GM18867 (cell line): ENCODE measurements at regions not wholly inside any gene's neighbourhood (a gene's known extent, or its start where the extent isn't known, plus 50 kb on each side); places are given as distances from the start of the nearest gene placed in this dataset.
A peak's percentile ranks its signal among the peaks of the same experiment; 100 is the strongest.

Source experiments
- ATAC-seq: cut with Tn5 transposase; IDR thresholded peaks from one replicate; pipeline ENCODE4 v1.9.1; 2021; ENCODE audit warnings: mild to moderate bottlenecking, moderate library complexity; ENCODE audit not compliant: unreplicated experiment

DNA sequence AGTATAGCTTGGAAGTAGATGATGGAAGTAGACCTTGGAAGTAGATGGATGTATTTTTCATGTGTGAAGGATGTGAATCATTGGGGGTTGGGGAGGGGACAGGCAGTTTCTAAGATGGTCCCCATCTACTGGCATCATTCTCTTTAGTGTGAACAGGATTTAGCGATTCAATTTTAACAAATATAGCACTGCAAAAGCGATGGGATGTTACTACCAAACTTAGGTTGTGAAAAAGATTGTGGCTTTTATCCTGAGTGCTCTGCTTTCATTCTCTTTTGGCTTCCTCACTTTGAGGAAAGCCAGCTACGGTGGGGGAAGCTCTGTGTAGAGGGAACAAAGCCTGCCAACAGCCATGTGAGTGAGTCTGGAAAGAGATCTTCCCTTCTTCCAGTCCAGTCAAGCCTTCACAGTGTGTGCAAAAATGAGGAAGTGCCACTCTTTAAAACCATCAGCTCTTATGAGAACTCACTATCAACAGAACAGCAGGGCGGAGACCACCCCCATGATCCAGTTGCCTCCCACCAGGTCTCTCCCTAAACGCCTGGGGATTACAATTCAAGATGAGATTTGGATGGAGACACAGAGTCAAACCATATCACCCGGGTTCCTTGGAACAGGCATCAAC lies 441.4 kb downstream of the SH3GL2 start:
- ATAC-seq, result no peak

DNA sequence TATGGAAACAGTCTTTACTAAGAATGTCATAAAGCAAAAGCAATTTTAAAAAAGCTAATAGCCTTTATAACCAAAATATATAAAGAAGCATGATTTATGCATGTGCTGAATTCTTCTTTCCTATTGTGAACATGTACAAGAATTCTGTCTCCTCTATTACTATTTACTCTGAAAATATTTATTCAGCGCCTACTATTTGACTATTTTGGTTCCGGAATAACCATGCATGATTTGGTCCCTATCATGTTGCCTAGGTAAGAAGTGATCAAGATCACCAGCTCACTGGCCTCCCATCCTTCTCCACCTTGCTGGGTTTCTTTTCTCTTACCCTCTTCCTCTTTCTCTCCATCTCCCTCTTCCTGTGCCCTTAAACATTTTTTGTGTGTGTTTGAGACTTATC lies 443.8 kb downstream of the SH3GL2 start:
- ATAC-seq, result no peak

DNA sequence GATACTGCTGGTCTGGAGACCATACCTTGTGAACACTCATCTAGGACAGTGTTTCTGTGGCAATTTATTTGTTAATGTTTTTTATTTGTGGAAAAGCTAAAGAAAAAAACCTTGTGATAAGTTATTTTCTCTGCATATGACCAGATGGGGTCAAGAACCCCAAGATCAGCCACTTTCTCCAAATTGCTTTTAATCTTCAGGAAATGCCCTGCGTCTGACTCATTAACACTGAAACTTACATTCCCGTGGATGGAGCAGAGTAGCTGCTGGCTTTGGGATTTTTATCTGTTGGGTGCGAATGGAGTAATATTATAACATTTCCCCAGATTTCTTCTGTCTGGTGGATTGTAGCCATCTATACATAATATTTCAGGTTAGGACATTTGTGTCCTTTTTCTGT lies 444.5 kb downstream of the SH3GL2 start:
- ATAC-seq, result no peak

DNA sequence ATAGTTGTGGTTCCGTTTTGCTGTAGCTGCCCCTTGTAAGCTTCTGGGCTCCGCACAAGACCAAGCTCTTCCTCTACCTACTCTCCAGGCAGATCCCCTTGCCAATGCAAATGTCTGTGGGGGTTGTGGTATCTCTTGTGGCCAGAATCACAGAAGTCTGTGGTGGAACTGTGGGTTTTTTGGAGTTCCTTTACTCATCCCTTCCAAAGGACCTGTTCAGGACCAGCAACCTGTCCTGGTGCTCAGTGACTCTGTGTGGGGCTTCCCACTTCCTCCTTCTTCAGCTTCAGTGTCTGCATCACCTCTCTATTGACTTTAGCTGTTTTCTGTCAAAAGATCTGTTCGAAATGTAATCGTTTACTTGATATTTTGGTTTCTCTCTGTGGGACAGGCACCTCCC lies 441.3 kb upstream of the ADAMTSL1 start:
- no peak for ATAC-seq

DNA sequence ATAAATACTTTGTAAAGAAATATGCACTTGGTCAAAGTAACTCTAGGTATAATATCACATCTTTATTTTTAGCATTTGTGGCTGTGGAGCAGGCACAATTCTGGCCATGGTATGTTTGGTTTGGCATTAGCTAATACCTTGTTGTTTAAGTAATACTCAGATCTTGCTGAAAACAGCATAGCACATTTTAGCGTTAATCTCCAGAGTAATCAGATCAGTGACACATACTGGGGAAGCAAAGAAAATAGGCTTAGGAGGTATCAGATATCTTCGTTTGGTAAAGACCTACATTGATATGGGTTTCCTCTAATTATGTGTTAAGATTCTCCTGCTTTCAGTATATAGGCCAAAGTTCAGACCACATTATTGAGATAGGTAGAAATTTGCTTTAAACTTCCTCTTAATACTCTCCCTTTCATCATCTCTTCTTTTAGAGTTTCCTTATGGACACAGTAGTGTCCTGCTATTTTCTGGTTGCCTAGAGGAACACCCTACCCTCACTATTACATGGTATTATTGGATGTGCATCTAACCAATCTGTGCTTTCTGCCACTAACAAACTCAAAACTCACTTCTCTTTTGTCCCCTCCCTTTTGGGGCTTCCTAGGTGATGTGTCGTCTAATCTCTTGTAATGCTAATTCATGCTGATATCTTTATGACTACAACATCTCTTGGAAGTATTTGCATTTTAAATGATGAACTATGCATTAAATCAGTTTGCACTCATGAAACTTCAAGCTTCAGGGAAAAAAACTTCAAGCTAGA lies 437.3 kb upstream of the ADAMTSL1 start:
- ATAC-seq, result no peak

DNA sequence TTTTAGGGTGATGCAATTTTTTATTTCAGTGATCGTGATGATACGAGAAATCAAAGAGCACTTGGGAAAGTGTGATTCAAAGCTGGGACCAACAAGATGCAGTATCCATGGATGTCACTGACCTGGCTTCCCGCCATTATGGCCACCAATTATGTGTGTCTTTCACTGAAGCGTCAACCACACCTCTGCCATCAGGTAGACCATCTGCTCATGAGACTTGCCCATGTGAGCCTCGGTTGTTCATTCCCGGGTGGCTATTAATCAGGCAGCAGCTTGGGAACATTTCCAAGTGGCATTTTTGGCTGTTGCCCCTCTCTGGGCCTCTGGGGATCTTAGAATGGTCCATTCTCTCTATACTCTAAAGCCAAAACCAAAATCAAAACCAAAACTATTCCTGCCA lies 436.0 kb upstream of the ADAMTSL1 start:
- ATAC-seq, result no peak

DNA sequence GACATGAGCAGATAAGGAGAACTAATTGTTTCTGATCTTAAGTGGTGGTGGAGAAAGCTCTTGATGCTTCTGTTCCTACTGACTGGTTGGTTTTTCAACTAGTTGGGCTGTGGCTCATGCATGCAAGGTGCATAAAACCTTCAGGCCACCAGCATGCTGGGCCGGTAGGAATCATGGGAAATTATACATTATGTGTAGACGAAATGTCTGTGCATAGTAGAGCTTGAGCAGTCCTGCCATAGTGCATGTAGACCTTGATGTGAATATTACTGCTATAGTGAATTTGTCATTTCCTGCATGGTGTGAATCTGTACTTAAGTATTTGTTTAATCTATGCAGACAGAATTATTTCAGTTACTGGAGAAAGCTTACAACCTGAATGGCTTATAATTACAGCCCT lies 433.6 kb upstream of the ADAMTSL1 start:
- no peak for ATAC-seq

DNA sequence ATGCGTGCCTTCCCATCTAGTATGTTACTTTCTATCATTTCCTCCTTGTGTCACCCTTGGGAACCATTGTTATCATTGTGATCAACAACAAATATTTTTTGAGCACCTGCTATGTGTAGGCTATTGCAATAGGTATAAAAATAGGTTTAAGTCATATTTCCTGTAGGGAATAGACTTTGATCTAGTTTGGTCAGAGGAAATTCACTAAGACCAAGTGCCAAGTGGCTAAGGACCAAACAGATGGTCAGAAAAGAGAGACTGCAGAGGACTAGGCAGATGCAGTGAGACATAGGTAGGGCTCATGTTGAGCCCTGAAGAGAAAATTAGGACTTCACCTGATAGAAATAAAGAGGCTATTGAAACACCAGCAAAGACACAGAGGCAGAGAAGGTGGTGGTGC lies 430.0 kb upstream of the ADAMTSL1 start:
- no peak for ATAC-seq

DNA sequence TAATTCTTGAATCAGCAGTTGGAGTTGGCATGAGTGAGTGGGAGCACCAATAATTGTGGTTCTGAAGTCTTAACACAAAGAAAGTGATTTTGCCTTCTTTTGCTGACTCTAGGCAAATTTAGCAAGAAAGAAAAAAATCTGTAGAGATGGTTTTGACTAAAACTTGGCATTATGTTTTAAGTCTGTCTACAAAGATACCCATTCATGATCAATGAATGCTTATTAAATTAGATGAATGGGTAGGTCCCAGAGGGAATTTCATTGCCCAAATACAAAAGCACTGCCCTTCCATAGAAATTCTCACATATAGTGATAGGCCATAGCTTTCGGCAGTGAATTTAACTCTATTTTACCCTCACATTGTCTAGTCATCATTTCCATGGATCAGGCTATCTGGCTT lies 428.6 kb upstream of the ADAMTSL1 start:
- ATAC-seq, result no peak

DNA sequence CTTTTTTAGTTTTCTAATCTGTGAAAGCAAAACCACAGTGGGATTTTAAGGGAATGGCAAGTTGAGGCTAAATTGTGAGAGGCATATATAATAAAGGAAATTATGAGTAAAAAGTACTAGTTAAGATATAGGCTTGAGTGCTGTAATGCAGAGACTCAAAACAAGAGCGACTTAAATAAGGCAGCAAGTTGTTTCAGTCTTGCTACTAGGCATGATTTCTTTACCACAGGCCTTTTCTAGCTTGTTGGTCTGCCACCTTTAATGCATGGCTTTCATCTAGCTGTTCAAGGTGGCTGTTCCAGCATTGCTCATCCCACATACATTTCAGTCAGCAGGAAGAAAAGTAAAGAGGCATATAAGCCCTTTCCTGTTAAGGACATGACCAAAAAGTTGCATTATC lies 427.9 kb upstream of the ADAMTSL1 start:
- ATAC-seq, result no peak

DNA sequence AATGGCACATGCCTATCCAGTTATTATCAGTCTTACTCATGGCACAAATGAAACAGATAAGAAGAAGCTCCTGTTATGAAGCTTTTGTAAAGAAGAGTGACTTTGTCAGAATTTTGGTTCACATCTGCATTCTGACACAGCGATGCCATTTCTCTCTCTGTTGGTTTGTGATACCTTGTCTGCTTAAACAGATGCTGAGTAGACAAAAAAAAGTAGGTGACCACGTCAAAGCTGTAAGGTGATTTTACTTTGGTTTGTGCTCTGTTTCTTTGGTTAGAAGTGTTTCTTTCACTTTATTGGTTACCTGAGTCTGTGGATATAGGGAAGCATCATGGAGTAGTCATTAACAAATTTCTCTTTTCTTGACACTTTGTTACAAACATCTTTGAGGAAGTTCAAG lies 422.3 kb upstream of the ADAMTSL1 start:
- peak; percentile 28 for ATAC-seq

DNA sequence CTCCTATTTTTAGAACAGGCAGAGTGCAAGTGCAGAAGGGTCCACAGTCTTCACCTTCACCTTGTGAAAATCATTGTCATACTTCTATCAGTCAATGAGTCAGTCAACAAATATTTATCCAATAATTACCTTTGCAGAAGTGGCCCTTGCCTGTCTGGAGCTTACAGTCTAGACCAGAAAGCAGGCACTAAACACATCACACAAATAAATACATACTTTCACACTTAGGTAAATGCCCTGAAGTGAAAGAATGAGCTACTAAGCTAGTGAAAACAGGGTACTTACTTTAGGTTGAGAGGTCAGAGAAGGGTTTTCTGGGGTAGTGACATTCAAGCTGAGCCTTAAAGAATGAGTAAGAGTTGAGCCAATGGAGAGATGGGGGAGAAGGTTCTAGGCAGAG lies 421.9 kb upstream of the ADAMTSL1 start:
- peak; percentile 37 for ATAC-seq

DNA sequence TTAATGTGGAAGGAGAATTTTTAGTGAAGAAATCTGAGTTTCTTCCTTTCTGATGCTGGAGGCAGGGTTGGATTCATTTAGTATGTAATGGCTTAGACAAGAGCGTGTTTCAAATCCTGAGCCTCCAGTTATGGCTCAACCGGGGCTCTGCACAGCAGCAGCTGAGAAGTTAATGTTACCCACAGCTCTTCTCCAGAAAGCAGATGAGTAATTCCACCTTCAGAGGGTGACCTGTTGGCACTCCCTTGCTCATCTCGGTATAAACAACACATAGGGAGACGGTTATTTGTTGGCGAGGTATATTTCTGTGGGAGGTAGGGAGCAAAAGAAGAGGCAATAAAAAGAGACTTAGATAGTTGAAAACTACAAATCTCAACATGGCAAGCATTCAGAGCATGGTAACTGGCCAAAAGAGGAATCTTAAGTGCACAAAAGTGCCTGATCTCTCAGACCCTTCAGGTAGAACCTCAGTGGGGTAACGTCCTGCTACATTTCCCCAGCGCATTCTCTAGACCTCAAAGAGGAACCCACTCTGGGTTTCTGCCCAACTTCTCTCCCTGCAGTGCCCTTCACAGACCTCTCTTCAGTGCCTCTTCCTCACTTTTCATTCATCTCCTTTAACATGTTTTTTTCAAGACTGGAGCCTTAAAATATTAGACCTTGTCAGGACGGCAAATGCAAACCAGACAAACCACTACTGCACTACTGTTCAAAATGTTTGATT lies 417.5 kb upstream of the ADAMTSL1 start:
- ATAC-seq, result peak; percentile 4

DNA sequence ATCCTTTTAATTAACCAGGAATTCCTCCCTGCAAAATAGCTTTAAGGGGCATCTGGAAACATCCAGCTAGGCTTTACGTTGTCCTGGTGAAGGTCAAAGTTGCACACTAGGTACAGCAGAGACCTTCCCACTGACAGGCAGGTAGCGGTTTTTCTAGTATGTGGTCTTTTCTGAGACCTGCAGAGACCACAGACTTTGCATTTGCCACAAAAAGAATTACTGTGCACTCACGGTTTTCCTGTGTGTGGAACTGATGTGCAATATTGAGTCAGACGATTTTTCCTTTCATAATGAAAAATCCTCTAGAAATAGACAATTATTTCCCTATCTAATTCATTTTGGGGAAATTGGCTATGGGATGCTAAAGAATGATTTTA lies 417.0 kb upstream of the ADAMTSL1 start:
- peak; percentile 96 for ATAC-seq

DNA sequence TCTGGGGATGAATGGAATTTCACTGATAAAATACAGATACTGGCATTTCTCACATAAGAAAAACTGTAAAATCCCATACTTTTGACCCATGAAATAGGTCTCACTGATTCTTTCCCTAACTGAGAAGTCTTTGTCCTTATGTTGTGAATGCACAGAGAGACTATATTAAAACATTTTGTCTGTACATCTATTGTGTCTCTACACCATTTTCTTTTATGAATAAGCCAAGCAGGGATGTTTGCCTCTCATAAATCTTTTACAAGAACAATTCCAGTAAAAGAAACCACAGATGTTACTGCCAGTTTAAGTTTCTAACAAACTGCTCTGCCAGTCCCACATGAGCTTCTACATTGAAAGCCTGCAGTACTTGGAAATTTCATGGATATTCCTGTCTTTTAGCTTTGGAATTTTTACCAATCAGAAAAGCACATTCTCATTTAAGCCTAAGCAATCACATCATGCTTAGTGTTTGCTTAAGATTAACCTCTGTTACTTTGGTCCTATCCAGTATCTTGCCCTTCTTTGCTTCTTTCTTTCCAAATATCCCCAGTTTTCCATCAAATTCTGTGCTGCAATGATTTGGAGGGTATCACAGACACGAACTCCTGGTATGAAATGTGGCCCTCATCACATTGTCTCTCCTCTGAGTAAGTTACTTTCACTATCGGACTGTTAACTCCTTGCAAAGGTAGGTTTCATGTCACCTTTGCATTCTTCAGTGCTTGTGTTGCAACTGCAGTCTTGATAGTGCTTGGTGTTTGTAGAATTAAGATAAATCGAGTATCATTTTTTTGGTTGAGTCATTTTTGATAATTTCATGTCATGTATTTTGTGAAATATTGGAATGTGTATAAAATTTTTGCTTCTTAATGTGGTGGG lies 415.1 kb upstream of the ADAMTSL1 start:
- no peak for ATAC-seq

DNA sequence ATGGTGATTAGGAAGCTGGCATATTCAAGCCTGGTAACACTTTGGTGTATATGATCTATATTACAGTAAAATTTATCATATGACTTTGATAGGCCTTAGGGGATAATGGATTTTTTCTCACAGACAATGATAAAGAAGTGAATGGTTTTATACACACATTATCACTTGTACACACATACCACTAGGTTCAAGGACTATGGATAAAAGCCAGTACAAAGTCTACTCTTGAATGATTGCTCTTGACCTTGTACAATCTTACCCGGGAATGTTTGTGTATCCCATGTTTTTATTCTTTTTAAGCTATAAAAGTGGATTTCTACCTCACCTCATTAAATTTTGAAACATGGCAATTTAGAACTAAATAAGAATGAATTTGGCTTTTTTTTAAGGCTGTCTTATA lies 414.5 kb upstream of the ADAMTSL1 start:
- no peak for ATAC-seq

DNA sequence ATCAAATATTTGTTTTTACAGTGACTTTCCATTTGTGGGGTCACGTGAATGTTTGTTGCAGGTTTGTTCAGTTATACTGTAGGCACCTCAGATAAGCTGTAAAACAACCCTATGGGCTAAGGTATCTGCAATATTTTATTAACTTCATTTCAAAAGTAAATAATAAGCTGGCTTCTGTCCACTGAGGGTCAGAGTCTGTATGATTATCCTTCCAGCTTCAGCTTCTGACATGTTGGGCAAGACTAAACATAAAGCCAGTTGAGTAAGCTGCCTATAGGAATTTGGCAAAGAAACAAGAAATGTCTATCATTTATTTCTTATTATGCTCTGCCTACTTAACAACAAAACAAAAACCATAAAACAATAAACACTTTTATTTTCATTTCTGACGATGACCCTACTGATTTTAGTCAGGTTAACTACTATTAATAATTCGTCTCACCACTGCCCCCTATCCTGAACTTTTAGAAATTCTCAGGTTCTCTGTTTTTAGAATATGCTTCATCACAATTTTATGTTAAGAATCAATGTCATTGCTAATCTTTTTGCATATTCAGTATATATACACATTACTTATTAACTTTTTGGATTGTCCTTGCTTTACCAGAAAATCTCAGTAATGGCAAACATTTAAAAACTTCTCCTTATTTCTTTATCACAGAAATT lies 413.6 kb upstream of the ADAMTSL1 start:
- ATAC-seq, result no peak

DNA sequence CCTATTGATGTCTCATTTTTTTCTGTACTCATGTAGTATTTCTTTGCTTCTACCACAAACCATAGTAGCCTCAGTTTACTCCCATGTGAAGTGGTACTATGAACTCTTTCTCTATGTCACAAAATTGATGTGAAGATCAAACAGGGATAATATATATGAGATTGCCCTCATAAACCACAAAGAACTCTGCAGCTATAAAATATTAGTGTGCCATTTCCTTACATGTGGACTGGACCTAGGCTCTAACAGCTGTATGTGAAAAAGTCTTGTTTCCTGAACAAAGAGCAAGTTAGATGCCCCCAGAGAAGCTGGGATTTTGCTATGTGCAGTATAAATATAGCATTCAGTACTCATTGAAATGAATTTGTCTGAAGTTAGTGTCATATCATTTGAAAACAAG lies 412.6 kb upstream of the ADAMTSL1 start:
- no peak for ATAC-seq

DNA sequence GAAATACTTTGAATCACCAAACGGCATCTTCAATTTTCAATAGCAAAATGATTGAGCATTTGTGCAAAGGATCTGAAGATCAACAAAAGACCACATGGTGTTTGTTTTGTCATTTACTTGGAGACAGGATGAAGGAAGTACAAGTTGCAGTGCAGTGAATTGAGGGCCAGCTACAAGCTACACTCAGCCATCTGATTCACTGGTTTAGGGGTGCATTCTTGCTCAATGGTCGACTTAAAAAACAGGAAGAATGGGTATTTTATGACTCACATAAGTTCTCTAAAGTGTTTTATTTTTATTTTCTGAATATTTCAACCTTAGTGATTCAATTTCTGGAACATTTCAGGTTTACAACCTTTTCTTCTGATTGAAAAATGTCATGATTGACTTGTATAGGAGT lies 412.1 kb upstream of the ADAMTSL1 start:
- no peak for ATAC-seq

DNA sequence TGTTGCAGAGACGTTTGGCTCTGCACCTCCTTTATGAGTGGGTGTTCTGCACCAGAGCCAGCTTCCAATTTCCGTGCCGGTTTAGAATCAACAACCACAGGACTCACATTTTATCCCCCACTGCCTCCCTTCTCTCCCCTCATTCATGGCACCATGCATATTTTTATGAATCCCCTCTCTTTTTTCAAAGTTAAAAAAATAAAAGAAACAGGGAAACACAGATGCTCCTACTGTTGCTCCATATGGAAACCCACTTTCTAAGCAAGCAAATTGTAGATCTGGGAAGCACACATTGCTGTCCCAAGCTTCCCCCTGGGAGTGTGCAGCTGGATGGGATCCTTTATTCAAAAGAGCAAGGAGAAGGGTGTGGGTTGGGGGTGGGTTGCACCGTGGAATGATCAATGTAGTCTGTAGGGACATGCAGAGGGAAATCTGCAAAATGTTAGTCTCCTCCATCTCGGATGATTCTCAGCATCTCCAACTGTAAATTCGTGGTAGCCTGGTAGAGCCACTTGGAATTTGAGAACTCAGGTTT lies 410.0 kb upstream of the ADAMTSL1 start:
- ATAC-seq, result no peak
